Colonic mucosa (tissue), 4 donors: ENCODE measurements at regions not wholly inside any gene's neighbourhood (a gene's known extent, or its start where the extent isn't known, plus 50 kb on each side); places are given as distances from the start of the nearest gene placed in this dataset.

Source experiments
- DNase-seq: peaks from one replicate; pipeline ENCODE4 v3.0.0-alpha.2; 2020
- H3K27ac ChIP-seq: fragments of 200-600 bp; one replicate; pipeline ENCODE4 v1.8.0; 2021
- H3K27me3 ChIP-seq: fragments of 200-600 bp; one replicate; pipeline ENCODE4 v1.8.0; 2021
- H3K36me3 ChIP-seq: fragments of 200-600 bp; one replicate; pipeline ENCODE4 v1.8.0; 2021
- H3K4me1 ChIP-seq: fragments of 200-600 bp; one replicate; pipeline ENCODE4 v1.8.0; 2021; ENCODE audit warnings: mild to moderate bottlenecking
- H3K4me3 ChIP-seq: fragments of 200-600 bp; one replicate; pipeline ENCODE4 v1.8.0; 2021
- H3K9ac ChIP-seq, 2 donors: one replicate each; pipeline ENCODE4 v1.7.0; 2013; ENCODE audit warnings: control low read depth in 2 of 2, low read depth in 2 of 2, low read length in 2 of 2
- H3K9me3 ChIP-seq: fragments of 200-600 bp; one replicate; pipeline ENCODE4 v1.8.0; 2021
- CTCF ChIP-seq: fragments of 200-600 bp; IDR thresholded peaks from one replicate; pipeline ENCODE4 v1.8.0; 2022; ENCODE audit warnings: antibody characterized with exemption, mild to moderate bottlenecking
- intact Hi-C: fragments of 100-400 bp; cut with DNase I; formaldehyde crosslinking; loops from one replicate; pipeline ENCODE4 v1.14.1; 2022
- donor health status: healthy.
- donor health status: DM: no; HTN: no; CAD: no.
- donor health status: DM: no; HTN: no; CAD: no.

- no peak for TF ChIP-seq CTCF
Measured at GRCh38 chr16:54703339-54703738, 227.3 kb upstream of the IRX5 start.

GRCh38 chr16:54699656-54700055 is 231.0 kb upstream of the IRX5 start:
- DNase-seq: no peak
- Histone ChIP-seq H3K4me1 (no peaks in the 10 kb centered on the region), H3K9me3 (no peaks in the 10 kb centered on the region), H3K27ac (no peak overlapping the region), H3K36me3 (no peaks in the 10 kb centered on the region), H3K4me3 (no peak overlapping the region), H3K27me3 (no peaks in the 10 kb centered on the region), H3K9ac (no peak overlapping the region)
- intact Hi-C loops: no loop called here
- TF ChIP-seq CTCF: no peak

More at GRCh38 chr16:54703339-54703738, 227.3 kb upstream of the IRX5 start:
- no peak overlapping the region for H3K27ac ChIP-seq
- no peak overlapping the region for H3K4me3 ChIP-seq
- intact Hi-C loops: no loop called here
- no peaks in the 10 kb centered on the region for H3K27me3 ChIP-seq
- no peaks in the 10 kb centered on the region for H3K4me1 ChIP-seq
- no peak for DNase-seq
- H3K36me3 ChIP-seq: no peaks in the 10 kb centered on the region
- H3K9me3 ChIP-seq: no peaks in the 10 kb centered on the region
- H3K9ac ChIP-seq: no peak overlapping the region

- H3K36me3 ChIP-seq: no peaks in the 10 kb centered on the region
- intact Hi-C loops: no loop called here
- no peak for TF ChIP-seq CTCF
- no peak for DNase-seq
- H3K9me3 ChIP-seq: no peaks in the 10 kb centered on the region
- no peak overlapping the region for H3K27ac ChIP-seq
- H3K9ac ChIP-seq: no peak overlapping the region
- no peaks in the 10 kb centered on the region for H3K4me1 ChIP-seq
- H3K4me3 ChIP-seq: no peak overlapping the region
- no peaks in the 10 kb centered on the region for H3K27me3 ChIP-seq
Measured at GRCh38 chr16:54697677-54698076, 233.0 kb upstream of the IRX5 start.

- H3K27me3 ChIP-seq: no peaks in the 10 kb centered on the region
- no peak overlapping the region for H3K4me3 ChIP-seq
- no peaks in the 10 kb centered on the region for H3K4me1 ChIP-seq
- H3K9ac ChIP-seq: no peak overlapping the region
- no peaks in the 10 kb centered on the region for H3K36me3 ChIP-seq
- no peak overlapping the region for H3K27ac ChIP-seq
- DNase-seq: no peak
- no peaks in the 10 kb centered on the region for H3K9me3 ChIP-seq
- TF ChIP-seq CTCF: no peak
- intact Hi-C loops: no loop called here
Measured at GRCh38 chr16:54696970-54697369, 233.7 kb upstream of the IRX5 start.

GRCh38 chr16:54696522-54696921 is 234.1 kb upstream of the IRX5 start:
- H3K9me3 ChIP-seq: no peaks in the 10 kb centered on the region
- intact Hi-C loops: no loop called here
- H3K27ac ChIP-seq: no peak overlapping the region

More at GRCh38 chr16:54696522-54696921, 234.1 kb upstream of the IRX5 start:
- H3K36me3 ChIP-seq: no peaks in the 10 kb centered on the region
- no peak for DNase-seq
- no peak overlapping the region for H3K4me3 ChIP-seq
- H3K9ac ChIP-seq: no peak overlapping the region
- no peaks in the 10 kb centered on the region for H3K4me1 ChIP-seq
- TF ChIP-seq CTCF: no peak
- no peaks in the 10 kb centered on the region for H3K27me3 ChIP-seq
